OCI-LY3 (cell line): ENCODE measurements at regions not wholly inside any gene's neighbourhood (a gene's known extent, or its start where the extent isn't known, plus 50 kb on each side); places are given as distances from the start of the nearest gene placed in this dataset.

Experiments used
- H2AFZ ChIP-seq: fragments of 200-600, 300-600 bp; shearing (Covaris generic); 2 replicates; pipeline ENCODE4 v1.6.0; 2014; ENCODE audit warnings: antibody characterized with exemption, low read depth, low read length
- H3K27ac ChIP-seq: fragments of 200-600, 300-600 bp; sonication (generic); 2 replicates; pipeline ENCODE4 v1.5.1; 2014; ENCODE audit warnings: mild to moderate bottlenecking, low read length, moderate library complexity, mixed read lengths
- H3K27me3 ChIP-seq: fragments of 200-600, 300-600 bp; sonication (generic); 2 replicates; pipeline ENCODE4 v1.6.1; 2014; ENCODE audit warnings: low read depth, low read length, mixed read lengths
- H3K36me3 ChIP-seq: fragments of 200-600, 300-600 bp; sonication (generic); replicated peaks from 2 replicates; pipeline ENCODE3; 2014; ENCODE audit warnings: low read depth, low read length, mixed read lengths
- H3K4me1 ChIP-seq: fragments of 300-600, 200-600 bp; sonication (generic); 2 replicates; pipeline ENCODE4 v1.6.1; 2014; ENCODE audit warnings: low read length, mixed read lengths
- H3K4me2 ChIP-seq: fragments of 200-600, 300-600 bp; sonication (generic); 2 replicates; pipeline ENCODE4 v1.6.1; 2014; ENCODE audit warnings: low read length, mixed read lengths
- H3K4me3 ChIP-seq: fragments of 300-600, 200-600 bp; sonication (generic); 2 replicates; pipeline ENCODE4 v1.5.1; 2014; ENCODE audit warnings: antibody characterized with exemption, mild to moderate bottlenecking, low read length, moderate library complexity
- H3K79me2 ChIP-seq: fragments of 300-600, 200-600 bp; shearing (Covaris generic); 2 replicates; pipeline ENCODE4 v1.6.1; 2014; ENCODE audit warnings: mild to moderate bottlenecking, low read length, mixed read lengths
- H3K9ac ChIP-seq: fragments of 300-600, 200-600 bp; shearing (Covaris generic); 2 replicates; pipeline ENCODE4 v1.6.0; 2014; ENCODE audit warnings: mild to moderate bottlenecking, low read length, moderate library complexity
- H3K9me3 ChIP-seq: fragments of 200-600, 300-600 bp; shearing (Covaris generic); 2 replicates; pipeline ENCODE4 v1.6.1; 2014; ENCODE audit warnings: low read length, mixed read lengths; ENCODE audit not compliant: insufficient read depth
- H4K20me1 ChIP-seq: fragments of 200-600, 300-600 bp; sonication (generic); 2 replicates; pipeline ENCODE4 v1.6.1; 2016; ENCODE audit warnings: low read length, mixed read lengths; ENCODE audit not compliant: insufficient read depth
- CTCF ChIP-seq: fragments of 200-600, 300-600 bp; sonication (generic); IDR thresholded peaks from 2 replicates; pipeline ENCODE4 v1.5.1; 2014; ENCODE audit warnings: antibody characterized with exemption, low read length, low read depth
- EZH2phosphoT487 ChIP-seq: fragments of 200-600 bp; shearing (Covaris generic); IDR thresholded peaks from 2 replicates; pipeline ENCODE4 v1.6.1; 2018; ENCODE audit warnings: antibody characterized with exemption, mixed run types, low read depth

DNA sequence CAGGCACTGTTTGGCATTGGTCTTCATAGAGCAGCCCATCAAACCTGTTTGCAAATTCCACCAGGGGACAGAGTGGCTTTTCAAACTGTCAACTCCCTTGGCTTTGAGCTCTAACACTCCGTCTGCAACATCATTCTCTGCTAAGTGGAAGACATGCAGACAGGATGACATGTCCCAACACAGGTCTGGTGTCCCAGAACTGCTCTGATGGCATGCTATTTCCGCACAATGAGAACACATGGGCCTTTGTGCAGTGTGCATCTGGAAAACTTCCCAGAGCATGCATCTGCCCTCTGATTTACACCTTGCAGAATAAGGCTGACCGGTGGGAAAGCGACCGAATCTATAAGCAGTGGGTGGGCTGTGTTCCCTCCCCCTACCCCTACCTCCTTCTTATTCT, 212.8 kb upstream of the GYPA start:
- Histone ChIP-seq H2AFZ (no peak overlapping the region), H3K36me3 (no peaks in the 10 kb centered on the region), H3K79me2 (no peaks in the 10 kb centered on the region), H3K9me3 (no peaks in the 10 kb centered on the region), H3K27ac (no peak overlapping the region), H4K20me1 (peaks cover 59% of the 10 kb centered on the region), H3K4me1 (peaks cover 29% of the 10 kb centered on the region), H3K9ac (no peak overlapping the region), H3K27me3 (peaks cover 96% of the 10 kb centered on the region), H3K4me3 (no peak overlapping the region), H3K4me2 (no peak overlapping the region)
- no peak for TF ChIP-seq EZH2phosphoT487
- peak; percentile 15; the same call in 1 of the 2 replicates for TF ChIP-seq CTCF

GRCh38 chr4:144355811-144356757, 215.6 kb upstream of the GYPA start:
- peak overlapping the region; percentile 53 for H3K4me2 ChIP-seq
- H3K9ac ChIP-seq: no peak overlapping the region
- H3K4me1 ChIP-seq: peaks cover 50% of the 10 kb centered on the region
- H3K9me3 ChIP-seq: no peaks in the 10 kb centered on the region
- H3K4me3 ChIP-seq: peak overlapping the region; percentile 20
- no peaks in the 10 kb centered on the region for H3K79me2 ChIP-seq
- H4K20me1 ChIP-seq: peaks cover 87% of the 10 kb centered on the region
- no peaks in the 10 kb centered on the region for H3K36me3 ChIP-seq
- H3K27me3 ChIP-seq: peaks cover 97% of the 10 kb centered on the region
- H2AFZ ChIP-seq: no peak overlapping the region
- peak; percentile 63 for TF ChIP-seq CTCF
- TF ChIP-seq EZH2phosphoT487: peak; percentile 93
- no peak overlapping the region for H3K27ac ChIP-seq

DNA sequence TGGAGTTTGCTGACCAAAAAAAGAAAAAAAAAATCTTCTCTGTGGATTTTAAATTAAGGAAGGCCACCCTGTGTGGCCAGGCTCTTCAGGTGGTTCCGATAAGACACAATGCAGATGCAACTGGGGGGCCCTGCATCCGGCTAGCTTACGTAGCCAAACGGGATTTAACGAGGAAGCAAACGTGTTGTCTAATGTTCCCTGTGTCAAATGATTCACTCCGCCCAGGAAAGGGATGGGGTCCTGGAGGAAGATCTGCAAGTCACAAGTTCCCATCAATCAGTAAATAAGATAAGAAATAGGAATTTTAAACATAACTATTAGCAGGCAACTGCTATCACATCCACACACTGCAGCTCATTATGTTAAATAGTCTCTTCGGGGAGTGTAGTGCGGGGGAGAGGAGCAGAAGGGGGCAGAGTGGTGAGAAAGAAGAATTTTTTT, 216.4 kb upstream of the GYPA start:
- no peak overlapping the region for H3K9ac ChIP-seq
- H3K27ac ChIP-seq: no peak overlapping the region
- H3K4me3 ChIP-seq: peak overlapping the region; percentile 4; the same call in 1 of the 2 replicates
- H3K79me2 ChIP-seq: no peaks in the 10 kb centered on the region
- peaks cover 93% of the 10 kb centered on the region for H4K20me1 ChIP-seq
- peaks cover 52% of the 10 kb centered on the region for H3K4me1 ChIP-seq
- H3K4me2 ChIP-seq: peak overlapping the region; percentile 53
- no peaks in the 10 kb centered on the region for H3K9me3 ChIP-seq
- TF ChIP-seq EZH2phosphoT487: no peak
- TF ChIP-seq CTCF: peak; percentile 5; the same call in 1 of the 2 replicates
- peaks cover 97% of the 10 kb centered on the region for H3K27me3 ChIP-seq
- no peaks in the 10 kb centered on the region for H3K36me3 ChIP-seq
- no peak overlapping the region for H2AFZ ChIP-seq

GRCh38 chr4:144357975-144358374, 217.5 kb upstream of the GYPA start:
- H3K4me1 ChIP-seq: peaks cover 52% of the 10 kb centered on the region
- no peaks in the 10 kb centered on the region for H3K9me3 ChIP-seq
- no peak overlapping the region for H2AFZ ChIP-seq
- H3K4me3 ChIP-seq: no peak overlapping the region
- peak overlapping the region; percentile 53 for H3K4me2 ChIP-seq
- no peaks in the 10 kb centered on the region for H3K36me3 ChIP-seq
- peaks cover 86% of the 10 kb centered on the region for H4K20me1 ChIP-seq
- no peaks in the 10 kb centered on the region for H3K79me2 ChIP-seq
- peaks cover 97% of the 10 kb centered on the region for H3K27me3 ChIP-seq
- TF ChIP-seq EZH2phosphoT487: peak; percentile 78
- TF ChIP-seq CTCF: no peak
- no peak overlapping the region for H3K9ac ChIP-seq
- H3K27ac ChIP-seq: no peak overlapping the region
